ENCODE measurements at regions not wholly inside any gene's neighbourhood (a gene's known extent, or its start where the extent isn't known, plus 50 kb on each side); places are given as distances from the start of the nearest gene placed in this dataset.

- TF ChIP-seq, protein P1, sequence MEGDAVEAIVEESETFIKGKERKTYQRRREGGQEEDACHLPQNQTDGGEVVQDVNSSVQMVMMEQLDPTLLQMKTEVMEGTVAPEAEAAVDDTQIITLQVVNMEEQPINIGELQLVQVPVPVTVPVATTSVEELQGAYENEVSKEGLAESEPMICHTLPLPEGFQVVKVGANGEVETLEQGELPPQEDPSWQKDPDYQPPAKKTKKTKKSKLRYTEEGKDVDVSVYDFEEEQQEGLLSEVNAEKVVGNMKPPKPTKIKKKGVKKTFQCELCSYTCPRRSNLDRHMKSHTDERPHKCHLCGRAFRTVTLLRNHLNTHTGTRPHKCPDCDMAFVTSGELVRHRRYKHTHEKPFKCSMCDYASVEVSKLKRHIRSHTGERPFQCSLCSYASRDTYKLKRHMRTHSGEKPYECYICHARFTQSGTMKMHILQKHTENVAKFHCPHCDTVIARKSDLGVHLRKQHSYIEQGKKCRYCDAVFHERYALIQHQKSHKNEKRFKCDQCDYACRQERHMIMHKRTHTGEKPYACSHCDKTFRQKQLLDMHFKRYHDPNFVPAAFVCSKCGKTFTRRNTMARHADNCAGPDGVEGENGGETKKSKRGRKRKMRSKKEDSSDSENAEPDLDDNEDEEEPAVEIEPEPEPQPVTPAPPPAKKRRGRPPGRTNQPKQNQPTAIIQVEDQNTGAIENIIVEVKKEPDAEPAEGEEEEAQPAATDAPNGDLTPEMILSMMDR (IDR thresholded peaks at IDR 0.05; ENCODE audit: insufficient read depth, low read length), result no peak
- TF ChIP-seq SPI1 (IDR thresholded peaks at IDR 0.05; ENCODE audit: borderline replicate concordance, low read depth), result no peak
- TF ChIP-seq, protein P2, sequence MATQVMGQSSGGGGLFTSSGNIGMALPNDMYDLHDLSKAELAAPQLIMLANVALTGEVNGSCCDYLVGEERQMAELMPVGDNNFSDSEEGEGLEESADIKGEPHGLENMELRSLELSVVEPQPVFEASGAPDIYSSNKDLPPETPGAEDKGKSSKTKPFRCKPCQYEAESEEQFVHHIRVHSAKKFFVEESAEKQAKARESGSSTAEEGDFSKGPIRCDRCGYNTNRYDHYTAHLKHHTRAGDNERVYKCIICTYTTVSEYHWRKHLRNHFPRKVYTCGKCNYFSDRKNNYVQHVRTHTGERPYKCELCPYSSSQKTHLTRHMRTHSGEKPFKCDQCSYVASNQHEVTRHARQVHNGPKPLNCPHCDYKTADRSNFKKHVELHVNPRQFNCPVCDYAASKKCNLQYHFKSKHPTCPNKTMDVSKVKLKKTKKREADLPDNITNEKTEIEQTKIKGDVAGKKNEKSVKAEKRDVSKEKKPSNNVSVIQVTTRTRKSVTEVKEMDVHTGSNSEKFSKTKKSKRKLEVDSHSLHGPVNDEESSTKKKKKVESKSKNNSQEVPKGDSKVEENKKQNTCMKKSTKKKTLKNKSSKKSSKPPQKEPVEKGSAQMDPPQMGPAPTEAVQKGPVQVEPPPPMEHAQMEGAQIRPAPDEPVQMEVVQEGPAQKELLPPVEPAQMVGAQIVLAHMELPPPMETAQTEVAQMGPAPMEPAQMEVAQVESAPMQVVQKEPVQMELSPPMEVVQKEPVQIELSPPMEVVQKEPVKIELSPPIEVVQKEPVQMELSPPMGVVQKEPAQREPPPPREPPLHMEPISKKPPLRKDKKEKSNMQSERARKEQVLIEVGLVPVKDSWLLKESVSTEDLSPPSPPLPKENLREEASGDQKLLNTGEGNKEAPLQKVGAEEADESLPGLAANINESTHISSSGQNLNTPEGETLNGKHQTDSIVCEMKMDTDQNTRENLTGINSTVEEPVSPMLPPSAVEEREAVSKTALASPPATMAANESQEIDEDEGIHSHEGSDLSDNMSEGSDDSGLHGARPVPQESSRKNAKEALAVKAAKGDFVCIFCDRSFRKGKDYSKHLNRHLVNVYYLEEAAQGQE (IDR thresholded peaks at IDR 0.05; ENCODE audit: insufficient replicate concordance, low read depth), result no peak
- TF ChIP-seq POLR2AphosphoS5 (IDR thresholded peaks at IDR 0.05; ENCODE audit: low read depth), result no peak
- no peak for TF ChIP-seq GABPA (IDR thresholded peaks at IDR 0.05; ENCODE audit: low read depth)
These were observed 189.2 kb downstream of the CSNK2A3 start for GRCh38 chr11:11163669-11164333.

Data from HL-60 (cell line).